Prostate gland (tissue), 2 donors: ENCODE measurements at regions not wholly inside any gene's neighbourhood (a gene's known extent, or its start where the extent isn't known, plus 50 kb on each side); places are given as distances from the start of the nearest gene placed in this dataset.

Experiments used
- DNase-seq: peaks from one replicate; pipeline ENCODE4 v3.0.0-alpha.2; 2019; ENCODE audit warnings: low spot score
- H3K27ac ChIP-seq, 2 donors: fragments of 200-600 bp; sonication (generic); 2 replicates each; pipeline ENCODE4 v1.5.1; 2017 to 2019
- H3K27me3 ChIP-seq: fragments of 200-600 bp; sonication (generic); replicated peaks from 2 replicates; pipeline ENCODE4 v1.5.1; 2019; ENCODE audit not compliant: insufficient read depth
- H3K36me3 ChIP-seq, 2 donors: fragments of 200-600 bp; sonication (generic); 1 replicate in 1 of 2; 2 replicates in 1 of 2; pipeline versions ENCODE4 v1.5.1 to v1.8.1; 2017 to 2019
- H3K4me1 ChIP-seq: fragments of 200-600 bp; sonication (generic); replicated peaks from 2 replicates; pipeline ENCODE4 v1.5.1; 2019
- H3K4me3 ChIP-seq, 2 donors: fragments of 200-600 bp; sonication (generic); 2 replicates each; pipeline ENCODE4 v1.5.1; 2017 to 2019
- H3K9me3 ChIP-seq: fragments of 200-600 bp; sonication (generic); 2 replicates; pipeline ENCODE4 v1.5.1; 2017
- CTCF ChIP-seq, 4 experiments: fragments of 200-600 bp in 2 of 4; fragments of 450-650 bp in 2 of 4; sonication (generic) in 2 of 4; IDR thresholded peaks; 1 replicate in 3 of 4; 2 replicates in 1 of 4; pipeline ENCODE4 v1.5.1; 2016 to 2019; ENCODE audit warnings: antibody characterized with exemption in 4 of 4, mild to moderate bottlenecking in 2 of 4, moderate library complexity in 2 of 4
- POLR2A ChIP-seq: fragments of 450-650 bp; IDR thresholded peaks from one replicate; pipeline ENCODE4 v1.6.1; 2016; ENCODE audit warnings: antibody characterized with exemption, mild to moderate bottlenecking
- POLR2AphosphoS5 ChIP-seq: sonication (generic); formaldehyde crosslinking; IDR thresholded peaks from one replicate; pipeline ENCODE4 v1.6.1; 2017; ENCODE audit warnings: antibody characterized with exemption
- WGBS: methylation state at CpG from one replicate; pipeline ENCODE4 v1.1.5; 2018; 5-methylcytosine and 5-hydroxymethylcytosine counted together
- intact Hi-C: fragments of 100-400 bp; cut with DNase I; formaldehyde crosslinking; loops from one replicate; pipeline ENCODE4 v1.14.2; 2022

GRCh38 chr6:93554018-93554417 lies 134.7 kb upstream of the EPHA7 start:
- no peaks in the 10 kb centered on the region for H3K27me3 ChIP-seq
- H3K27ac ChIP-seq: no peak overlapping the region
- WGBS: 94% methylated on average over 2 of the region's 2 CpGs
- H3K36me3 ChIP-seq: no peaks in the 10 kb centered on the region
- intact Hi-C loops: no loop called here
- no peak for DNase-seq
- H3K9me3 ChIP-seq: no peaks in the 10 kb centered on the region
- no peak overlapping the region for H3K4me3 ChIP-seq
- no peaks in the 10 kb centered on the region for H3K4me1 ChIP-seq
- TF ChIP-seq POLR2AphosphoS5 (no peak), CTCF (IDR thresholded peaks at IDR 0.05) (no peak), POLR2A (no peak)

- intact Hi-C loops: no loop called here
- DNase-seq: no peak
- Histone ChIP-seq H3K27me3 (no peaks in the 10 kb centered on the region), H3K9me3 (no peaks in the 10 kb centered on the region), H3K4me3 (no peak overlapping the region), H3K4me1 (no peaks in the 10 kb centered on the region), H3K36me3 (no peaks in the 10 kb centered on the region), H3K27ac (no peak overlapping the region)
- no peak for TF ChIP-seq CTCF (IDR thresholded peaks at IDR 0.05)
- TF ChIP-seq POLR2A: no peak
- TF ChIP-seq POLR2AphosphoS5: no peak
Measured at GRCh38 chr6:93550551-93551276, 131.4 kb upstream of the EPHA7 start.

- intact Hi-C loops: no loop called here
- Histone ChIP-seq H3K9me3 (no peaks in the 10 kb centered on the region), H3K27me3 (no peaks in the 10 kb centered on the region), H3K4me1 (no peaks in the 10 kb centered on the region), H3K36me3 (no peaks in the 10 kb centered on the region), H3K27ac (no peak overlapping the region), H3K4me3 (no peak overlapping the region)
- TF ChIP-seq POLR2A (no peak), CTCF (IDR thresholded peaks at IDR 0.05) (no peak), POLR2AphosphoS5 (no peak)
- DNase-seq: no peak
- 53% methylated on average over 2 of the region's 2 CpGs for WGBS
Measured at GRCh38 chr6:93549868-93550267, 130.5 kb upstream of the EPHA7 start.

- no peak for TF ChIP-seq POLR2AphosphoS5
- TF ChIP-seq POLR2A: no peak
- TF ChIP-seq CTCF (IDR thresholded peaks at IDR 0.05): no peak
- WGBS: 80% methylated on average over 6 of the region's 6 CpGs
- no peak for DNase-seq
- Histone ChIP-seq H3K4me3 (no peak overlapping the region), H3K4me1 (no peaks in the 10 kb centered on the region), H3K36me3 (no peaks in the 10 kb centered on the region), H3K9me3 (no peaks in the 10 kb centered on the region), H3K27ac (no peak overlapping the region), H3K27me3 (no peaks in the 10 kb centered on the region)
- intact Hi-C loops: no loop called here
Measured at GRCh38 chr6:93524671-93525451, 105.5 kb upstream of the EPHA7 start.

- Histone ChIP-seq H3K9me3 (no peaks in the 10 kb centered on the region), H3K27me3 (no peaks in the 10 kb centered on the region), H3K27ac (no peak overlapping the region), H3K36me3 (no peaks in the 10 kb centered on the region), H3K4me3 (no peak overlapping the region), H3K4me1 (no peaks in the 10 kb centered on the region)
- TF ChIP-seq CTCF (IDR thresholded peaks at IDR 0.05) (no peak), POLR2A (no peak), POLR2AphosphoS5 (no peak)
- 49% methylated on average over 1 of the region's 1 CpG for WGBS
- no peak for DNase-seq
- intact Hi-C loops: no loop called here
Measured at GRCh38 chr6:93523365-93523764, 104.0 kb upstream of the EPHA7 start.
